IMR-90 (cell line): ENCODE measurements at regions not wholly inside any gene's neighbourhood (a gene's known extent, or its start where the extent isn't known, plus 50 kb on each side); places are given as distances from the start of the nearest gene placed in this dataset.

Source experiments
- ATAC-seq: fragments of 200-7000 bp; cut with Tn5 transposase; 2 replicates; pipeline ENCODE4 v1.9.1; 2020; ENCODE audit warnings: low read depth, mild to moderate bottlenecking, moderate library complexity
- BruUV-seq: library from RNA; stranded (reverse); fragments of 400-500 nt; replicated peaks from 2 replicates; lab custom pipeline; 2021; lab: Mats Ljungman, UMichigan
- CTCF ChIA-PET: fragments of 300-600 bp; formaldehyde crosslinking; extraction: SDS; loops from one replicate; lab custom pipeline; 2021; ENCODE audit warnings: antibody characterized with exemption; lab: Yijun Ruan, JAX
- POLR2A ChIA-PET: fragments of 300-600 bp; sonication (Branson Sonifier 250); formaldehyde crosslinking; loops from one replicate; lab custom pipeline; 2022; ENCODE audit warnings: antibody characterized with exemption; ENCODE audit not compliant: unreplicated experiment; lab: Charles Lee
- DNase-seq: peaks from one replicate; pipeline ENCODE4 v3.0.0; 2013
- H2AFZ ChIP-seq: replicated peaks from 2 replicates; pipeline ENCODE3; 2013; ENCODE audit warnings: low read length, mild to moderate bottlenecking; ENCODE audit not compliant: poor library complexity
- H2AK5ac ChIP-seq: 2 replicates; pipeline ENCODE4 v1.6.1; 2013; ENCODE audit warnings: low read depth, low read length, inconsistent platforms
- H2AK9ac ChIP-seq: replicated peaks from 2 replicates; pipeline ENCODE3; 2013; ENCODE audit warnings: mild to moderate bottlenecking, low read depth, low read length, moderate library complexity; ENCODE audit not compliant: poor library complexity
- H2BK120ac ChIP-seq: 2 replicates; pipeline ENCODE4 v1.6.1; 2013; ENCODE audit warnings: low read depth, low read length, inconsistent platforms
- H2BK15ac ChIP-seq: 3 replicates; pipeline ENCODE4 v1.6.1; 2013; ENCODE audit warnings: low read depth, low read length, inconsistent platforms
- H2BK20ac ChIP-seq: 2 replicates; pipeline ENCODE4 v1.6.1; 2013; ENCODE audit warnings: low read depth, mild to moderate bottlenecking, inconsistent platforms, low read length, moderate library complexity
- H2BK5ac ChIP-seq: 2 replicates; pipeline ENCODE4 v1.6.1; 2013; ENCODE audit warnings: mild to moderate bottlenecking, low read depth, low read length, inconsistent platforms; ENCODE audit not compliant: poor library complexity, severe bottlenecking
- H3K14ac ChIP-seq: replicated peaks from 2 replicates; pipeline ENCODE4 v1.6.1; 2013; ENCODE audit warnings: low read depth, low read length, inconsistent platforms
- H3K18ac ChIP-seq: 2 replicates; pipeline ENCODE4 v1.6.1; 2013; ENCODE audit warnings: low read depth, low read length, control low read depth
- H3K23ac ChIP-seq: 2 replicates; pipeline ENCODE4 v1.6.1; 2013; ENCODE audit warnings: low read depth, low read length, inconsistent platforms
- H3K27ac ChIP-seq: 2 replicates; pipeline ENCODE4 v1.5.1; 2013; ENCODE audit warnings: mild to moderate bottlenecking, control low read depth, low read length; ENCODE audit not compliant: insufficient read depth
- H3K27me3 ChIP-seq: 2 replicates; pipeline ENCODE4 v1.6.1; 2013; ENCODE audit warnings: low read length; ENCODE audit not compliant: control insufficient read depth, insufficient read depth
- H3K36me3 ChIP-seq: 2 replicates; pipeline ENCODE4 v1.6.1; 2013; ENCODE audit warnings: low read length, mixed read lengths; ENCODE audit not compliant: control insufficient read depth, insufficient read depth
- H3K4ac ChIP-seq: 2 replicates; pipeline ENCODE4 v1.6.1; 2013; ENCODE audit warnings: low read depth, low read length, inconsistent platforms
- H3K4me1 ChIP-seq: 2 replicates; pipeline ENCODE4 v1.6.1; 2013; ENCODE audit warnings: low read length, mixed read lengths; ENCODE audit not compliant: control insufficient read depth, insufficient read depth
- H3K4me2 ChIP-seq: 2 replicates; pipeline ENCODE4 v1.6.1; 2013; ENCODE audit warnings: low read depth, mild to moderate bottlenecking, control low read depth, low read length, moderate library complexity
- H3K4me3 ChIP-seq: 2 replicates; pipeline ENCODE4 v1.5.1; 2013; ENCODE audit warnings: low read depth, mild to moderate bottlenecking, control low read depth, low read length, moderate library complexity; ENCODE audit not compliant: insufficient read depth
- H3K56ac ChIP-seq: 2 replicates; pipeline ENCODE4 v1.6.1; 2013; ENCODE audit warnings: low read length, inconsistent platforms; ENCODE audit not compliant: insufficient read depth; ENCODE audit errors: extremely low read depth
- H3K79me1 ChIP-seq, 2 experiments: 2 replicates each; pipeline ENCODE4 v1.6.1; 2013; ENCODE audit warnings: low read length in 2 of 2, inconsistent platforms in 1 of 2, low read depth in 1 of 2
- H3K9ac ChIP-seq: 2 replicates; pipeline ENCODE4 v1.6.1; 2013; ENCODE audit warnings: low read depth, low read length, control low read depth
- H3K9me1 ChIP-seq: 2 replicates; pipeline ENCODE4 v1.6.1; 2013; ENCODE audit warnings: low read length, inconsistent platforms; ENCODE audit not compliant: insufficient read depth
- H3K9me3 ChIP-seq: 2 replicates; pipeline ENCODE4 v1.6.1; 2013; ENCODE audit warnings: low read length; ENCODE audit not compliant: control insufficient read depth, insufficient read depth
- H4K20me1 ChIP-seq: 2 replicates; pipeline ENCODE4 v1.6.1; 2013; ENCODE audit warnings: low read length, inconsistent platforms; ENCODE audit not compliant: insufficient read depth
- H4K5ac ChIP-seq: 2 replicates; pipeline ENCODE4 v1.6.1; 2013; ENCODE audit warnings: mild to moderate bottlenecking, low read depth, low read length, control low read depth
- H4K8ac ChIP-seq, 2 experiments: 2 replicates each; pipeline ENCODE4 v1.6.1; 2013; ENCODE audit warnings: low read depth in 2 of 2, low read length in 2 of 2, control low read depth in 1 of 2, inconsistent platforms in 1 of 2
- H4K91ac ChIP-seq: 2 replicates; pipeline ENCODE4 v1.6.1; 2013; ENCODE audit warnings: low read depth, low read length, inconsistent platforms; ENCODE audit not compliant: insufficient read depth
- NFE2L2 ChIP-seq: fragments of 150-350 bp; IDR thresholded peaks from 2 replicates; pipeline ENCODE4 v1.6.1; 2016; ENCODE audit warnings: low read depth, mild to moderate bottlenecking, low read length
- POLR2A ChIP-seq: IDR thresholded peaks from 2 replicates; pipeline ENCODE4 v1.6.1; 2012; ENCODE audit warnings: mild to moderate bottlenecking, low read depth, low read length
- WGBS, 2 experiments: methylation state at CpG; one replicate each; pipeline versions ENCODE4 v1.1.5 to v1.1.7; 2013; ENCODE audit warnings: missing lambda C conversion rate in 2 of 2; ENCODE audit not compliant: insufficient read length in 1 of 2; ENCODE audit errors: extremely low coverage in 2 of 2; 5-methylcytosine and 5-hydroxymethylcytosine counted together
- dilution Hi-C: fragments of 300-500 bp; cut with HindIII; formaldehyde crosslinking; loops from one replicate; pipeline ENCODE4 v1.14.3; 2018; ENCODE audit warnings: low sequenced_read_pairs; ENCODE audit not compliant: unreplicated experiment
- in situ Hi-C: fragments of 300-500 bp; cut with MboI; formaldehyde crosslinking; loops from 3 replicates; pipeline ENCODE4 v1.14.3; 2019; ENCODE audit warnings: low sequenced_read_pairs, inconsistent platforms, mixed read lengths
- intact Hi-C: fragments of 100-400 bp; cut with micrococcal nuclease; formaldehyde crosslinking; loops from 2 replicates; pipeline ENCODE4 v1.10.0; 2022

- no peak for TF ChIP-seq NFE2L2
These were observed 156.0 kb upstream of the CADM1 start (continued) for GRCh38 chr11:115660030-115660805.

DNA sequence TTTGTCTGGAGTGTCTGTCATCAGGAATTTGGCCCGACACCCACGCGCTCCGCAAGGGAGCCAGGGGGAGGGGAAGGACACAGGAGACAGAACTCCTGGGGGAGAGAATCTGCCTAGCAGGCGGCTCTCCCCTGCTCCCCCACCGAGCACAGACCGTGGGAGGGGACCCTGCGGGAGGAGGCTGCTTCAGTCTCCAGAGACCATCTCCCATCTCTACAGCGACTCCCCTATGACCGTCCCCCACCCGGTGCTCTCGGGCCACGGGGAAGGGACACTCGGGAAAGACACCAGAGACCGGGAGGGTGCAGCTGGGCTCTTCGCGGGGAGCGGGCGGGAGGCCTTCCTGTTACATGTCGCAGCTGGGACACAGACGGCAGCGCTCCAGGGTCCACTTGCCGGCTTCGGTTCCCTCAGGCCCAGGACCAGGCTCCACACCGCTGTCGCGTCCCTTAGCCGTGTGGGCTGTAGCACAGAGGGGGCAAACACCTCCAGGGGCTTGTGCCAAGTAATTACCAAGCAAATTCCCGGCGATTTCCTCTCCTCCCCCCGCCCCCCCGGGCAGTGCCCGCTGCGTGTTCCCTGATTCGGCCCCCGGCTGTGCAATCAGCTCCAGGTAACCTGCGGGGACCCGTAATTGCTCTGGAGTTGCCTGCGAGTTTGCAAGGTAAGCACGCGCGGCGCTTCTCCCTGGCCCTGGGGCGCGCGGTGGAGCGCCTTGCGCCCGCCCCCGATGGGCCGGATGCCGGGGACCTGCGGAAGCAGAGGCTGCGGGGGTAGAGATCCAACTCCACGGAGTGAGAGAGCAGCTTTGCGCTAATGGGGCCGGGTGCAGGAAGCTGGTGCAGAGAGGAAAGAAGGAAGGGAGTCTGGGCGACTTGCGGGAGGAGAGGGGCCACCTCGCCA lies 155.1 kb upstream of the CADM1 start:
- Histone ChIP-seq H4K8ac (peak overlapping the region; percentile 19 to 77; a peak in 2 of 4 replicates), H3K79me1 (no peaks in the 10 kb centered on the region), H3K56ac (no peak overlapping the region), H3K4me3 (peak overlapping the region; percentile 28), H3K4me1 (peaks cover 5% of the 10 kb centered on the region; the same call in 1 of the 2 replicates), H2AK5ac (no peak overlapping the region), H2BK5ac (no peak overlapping the region), H4K20me1 (no peaks in the 10 kb centered on the region), H3K4ac (peak overlapping the region; percentile 49), H3K23ac (peak overlapping the region; percentile 72; the same call in 1 of the 2 replicates), H3K36me3 (no peaks in the 10 kb centered on the region), H3K9ac (no peak overlapping the region), H3K9me1 (peaks cover 6% of the 10 kb centered on the region), H3K27me3 (peaks cover 2% of the 10 kb centered on the region; the same call in 1 of the 2 replicates), H3K27ac (no peak overlapping the region), H4K5ac (0 out of 2 replicates have a peak overlapping the region, but pooled peaks have one; percentile 6), H2AFZ (peak overlapping the region; percentile 83), H4K91ac (peak overlapping the region; percentile 54; the same call in 1 of the 2 replicates), H3K18ac (no peak overlapping the region; the same call in 1 of the 2 replicates), H2AK9ac (peak overlapping the region; percentile 51), H2BK120ac (peak overlapping the region; percentile 85), H3K4me2 (peak overlapping the region; percentile 58), H2BK20ac (peak overlapping the region; percentile 6), H3K9me3 (no peaks in the 10 kb centered on the region), H3K14ac (peak overlapping the region; percentile 34; the same call in 1 of the 2 replicates), H2BK15ac (peak overlapping the region; percentile 32; the same call in 2 of the 3 replicates)
- ATAC-seq: peak; percentile 87
- POLR2A ChIA-PET: no interaction called here
- dilution Hi-C loops (no loop called here), in situ Hi-C loops (no loop called here), intact Hi-C loops (no loop called here)
- no TSS peak for BruUV-seq
- peak; percentile 41 for DNase-seq
- CTCF ChIA-PET: interaction anchor here (1.4 kb wide), 1 partner anchor 16 kb away, joined by 3 read pairs; no protein-coding TSS in a partner anchor
- WGBS, 2 experiments: 3% methylated on average over 19 of the region's 60 CpGs; no CpG with 5 or more reads in 1 of the 2 experiments
- TF ChIP-seq POLR2A (no peak), NFE2L2 (no peak)
